Neural progenitor cell (in vitro differentiated cells): ENCODE measurements at regions not wholly inside any gene's neighbourhood (a gene's known extent, or its start where the extent isn't known, plus 50 kb on each side); places are given as distances from the start of the nearest gene placed in this dataset.

ENCODE experiments used
- EZH2 ChIP-seq: fragments of 200-600 bp; sonication (generic); IDR thresholded peaks from 2 replicates; pipeline ENCODE4 v1.6.1; 2017; ENCODE audit warnings: antibody characterized with exemption, mild to moderate bottlenecking, moderate library complexity
- EZH2phosphoT487 ChIP-seq: fragments of 200-600 bp; sonication (generic); IDR thresholded peaks from 2 replicates; pipeline ENCODE4 v1.6.1; 2017; ENCODE audit warnings: antibody characterized with exemption
- TF ChIP-seq, protein P1 (sequence below): fragments of 200-600 bp; sonication (generic); IDR thresholded peaks from 2 replicates; pipeline ENCODE4 v1.5.1; 2017; ENCODE audit warnings: antibody characterized with exemption, mild to moderate bottlenecking

DNA sequence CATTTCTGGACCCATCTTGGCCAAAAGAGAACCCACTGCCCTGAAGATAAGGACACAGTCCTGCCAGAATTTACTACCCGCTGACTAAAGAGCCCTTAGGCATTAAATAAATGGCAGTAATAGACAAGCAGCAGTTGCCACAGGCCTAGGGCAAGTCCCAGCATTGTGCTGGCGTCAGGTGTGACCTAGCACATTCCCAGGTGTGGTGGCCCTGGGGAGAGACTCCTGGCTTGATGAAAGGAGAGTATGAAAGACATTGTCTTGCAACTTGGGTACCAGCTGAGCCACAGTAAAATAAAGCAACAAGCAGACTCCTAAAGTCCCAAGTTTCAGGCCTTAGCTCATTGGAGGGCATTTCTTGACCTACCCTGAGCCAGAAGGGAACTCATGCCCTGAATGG lies 715.7 kb upstream of the SORCS1 start:
- TF ChIP-seq, protein P1, sequence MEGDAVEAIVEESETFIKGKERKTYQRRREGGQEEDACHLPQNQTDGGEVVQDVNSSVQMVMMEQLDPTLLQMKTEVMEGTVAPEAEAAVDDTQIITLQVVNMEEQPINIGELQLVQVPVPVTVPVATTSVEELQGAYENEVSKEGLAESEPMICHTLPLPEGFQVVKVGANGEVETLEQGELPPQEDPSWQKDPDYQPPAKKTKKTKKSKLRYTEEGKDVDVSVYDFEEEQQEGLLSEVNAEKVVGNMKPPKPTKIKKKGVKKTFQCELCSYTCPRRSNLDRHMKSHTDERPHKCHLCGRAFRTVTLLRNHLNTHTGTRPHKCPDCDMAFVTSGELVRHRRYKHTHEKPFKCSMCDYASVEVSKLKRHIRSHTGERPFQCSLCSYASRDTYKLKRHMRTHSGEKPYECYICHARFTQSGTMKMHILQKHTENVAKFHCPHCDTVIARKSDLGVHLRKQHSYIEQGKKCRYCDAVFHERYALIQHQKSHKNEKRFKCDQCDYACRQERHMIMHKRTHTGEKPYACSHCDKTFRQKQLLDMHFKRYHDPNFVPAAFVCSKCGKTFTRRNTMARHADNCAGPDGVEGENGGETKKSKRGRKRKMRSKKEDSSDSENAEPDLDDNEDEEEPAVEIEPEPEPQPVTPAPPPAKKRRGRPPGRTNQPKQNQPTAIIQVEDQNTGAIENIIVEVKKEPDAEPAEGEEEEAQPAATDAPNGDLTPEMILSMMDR, result no peak
- TF ChIP-seq EZH2 (no peak), EZH2phosphoT487 (no peak)
